ENCODE measurements at regions not wholly inside any gene's neighbourhood (a gene's known extent, or its start where the extent isn't known, plus 50 kb on each side); places are given as distances from the start of the nearest gene placed in this dataset.

- TF ChIP-seq, protein P1, sequence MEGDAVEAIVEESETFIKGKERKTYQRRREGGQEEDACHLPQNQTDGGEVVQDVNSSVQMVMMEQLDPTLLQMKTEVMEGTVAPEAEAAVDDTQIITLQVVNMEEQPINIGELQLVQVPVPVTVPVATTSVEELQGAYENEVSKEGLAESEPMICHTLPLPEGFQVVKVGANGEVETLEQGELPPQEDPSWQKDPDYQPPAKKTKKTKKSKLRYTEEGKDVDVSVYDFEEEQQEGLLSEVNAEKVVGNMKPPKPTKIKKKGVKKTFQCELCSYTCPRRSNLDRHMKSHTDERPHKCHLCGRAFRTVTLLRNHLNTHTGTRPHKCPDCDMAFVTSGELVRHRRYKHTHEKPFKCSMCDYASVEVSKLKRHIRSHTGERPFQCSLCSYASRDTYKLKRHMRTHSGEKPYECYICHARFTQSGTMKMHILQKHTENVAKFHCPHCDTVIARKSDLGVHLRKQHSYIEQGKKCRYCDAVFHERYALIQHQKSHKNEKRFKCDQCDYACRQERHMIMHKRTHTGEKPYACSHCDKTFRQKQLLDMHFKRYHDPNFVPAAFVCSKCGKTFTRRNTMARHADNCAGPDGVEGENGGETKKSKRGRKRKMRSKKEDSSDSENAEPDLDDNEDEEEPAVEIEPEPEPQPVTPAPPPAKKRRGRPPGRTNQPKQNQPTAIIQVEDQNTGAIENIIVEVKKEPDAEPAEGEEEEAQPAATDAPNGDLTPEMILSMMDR (IDR thresholded peaks at IDR 0.05), result no peak
- Histone ChIP-seq H3K9me3 (no peaks in the 10 kb centered on the region), H3K27ac (no peak overlapping the region), H3K4me1 (no peaks in the 10 kb centered on the region), H3K36me3 (no peaks in the 10 kb centered on the region), H3K27me3 (no peaks in the 10 kb centered on the region), H3K4me3 (no peak overlapping the region)
- intact Hi-C loops (cut with DNase I), result no loop called here
- no peak for DNase-seq (ENCODE audit: low spot score in 2 of 2)
Observed at GRCh38 chr6:48833916-48834315, 629.1 kb downstream of the MMUT start.

- Histone ChIP-seq H3K27ac (peak overlapping the region; percentile 46 to 75), H3K27me3 (no peaks in the 10 kb centered on the region), H3K4me1 (peaks cover 0 to 14% of the 10 kb centered on the region in 2 donors), H3K4me3 (no peak overlapping the region), H3K36me3 (no peaks in the 10 kb centered on the region), H3K9me3 (no peaks in the 10 kb centered on the region)
- TF ChIP-seq, protein P1 (IDR thresholded peaks at IDR 0.05), result no peak
- peak in 1 of 2 donors; percentile 84 for DNase-seq (ENCODE audit: low spot score in 2 of 2)
- intact Hi-C loops (cut with DNase I), result loop anchor here (10.0 kb wide), 1 partner anchor 1352 kb away; the partner anchor contains the start of gene CD2AP
Observed at GRCh38 chr6:48826901-48827701, 636.0 kb downstream of the MMUT start.

GRCh38 chr6:48826152-48826515 lies 636.9 kb downstream of the MMUT start:
- H3K36me3 ChIP-seq, result no peaks in the 10 kb centered on the region
- DNase-seq (ENCODE audit: low spot score in 2 of 2), result no peak
- TF ChIP-seq, protein P1 (IDR thresholded peaks at IDR 0.05), result no peak
- no peaks in the 10 kb centered on the region for H3K27me3 ChIP-seq
- peaks cover 0 to 14% of the 10 kb centered on the region in 2 donors for H3K4me1 ChIP-seq
- no peaks in the 10 kb centered on the region for H3K9me3 ChIP-seq
- no peak overlapping the region for H3K4me3 ChIP-seq
- H3K27ac ChIP-seq, result peak overlapping the region; percentile 46 to 75
- intact Hi-C loops (cut with DNase I), result loop anchor here (10.0 kb wide), 1 partner anchor 1351 kb away; the partner anchor contains the start of gene CD2AP

DNA sequence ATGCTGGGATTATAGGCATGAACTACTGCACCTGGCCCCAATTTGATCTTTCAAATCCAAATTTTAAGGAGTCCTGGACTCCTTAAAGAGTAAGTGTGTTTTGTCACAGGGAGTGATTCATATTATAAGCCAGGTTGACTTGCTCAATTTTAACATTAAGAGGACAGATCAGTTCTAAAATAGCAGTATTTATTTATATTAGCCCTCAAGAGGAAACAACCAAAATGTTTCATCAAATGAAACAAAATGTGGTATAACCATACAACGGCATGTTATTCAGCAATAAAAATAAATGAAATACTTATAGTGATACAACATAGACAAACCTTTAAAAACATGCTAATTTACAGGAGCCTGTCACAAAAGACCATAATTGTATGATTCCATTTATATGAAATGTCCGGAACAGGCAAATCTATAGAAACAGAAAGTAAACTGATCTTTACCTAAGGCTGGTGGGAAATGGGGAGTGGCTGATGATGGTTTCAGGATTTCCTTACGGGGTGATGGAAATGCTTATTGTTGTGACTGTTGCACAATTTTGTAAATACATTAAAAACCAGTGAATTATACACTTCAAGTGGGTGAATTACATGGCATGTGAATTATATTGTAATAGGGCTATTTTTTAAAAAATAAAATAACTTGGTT lies 637.4 kb downstream of the MMUT start:
- TF ChIP-seq, protein P1 (IDR thresholded peaks at IDR 0.05), result no peak
- H3K36me3 ChIP-seq, result no peaks in the 10 kb centered on the region
- H3K9me3 ChIP-seq, result no peaks in the 10 kb centered on the region
- no peak for DNase-seq (ENCODE audit: low spot score in 2 of 2)
- no peaks in the 10 kb centered on the region for H3K27me3 ChIP-seq
- intact Hi-C loops (cut with DNase I), result loop anchor here (10.0 kb wide), 1 partner anchor 1351 kb away; the partner anchor contains the start of gene CD2AP
- no peak overlapping the region for H3K4me3 ChIP-seq
- H3K27ac ChIP-seq, result peak overlapping the region in 1 of 2 donors; percentile 75
- H3K4me1 ChIP-seq, result peaks cover 0 to 14% of the 10 kb centered on the region in 2 donors

DNA sequence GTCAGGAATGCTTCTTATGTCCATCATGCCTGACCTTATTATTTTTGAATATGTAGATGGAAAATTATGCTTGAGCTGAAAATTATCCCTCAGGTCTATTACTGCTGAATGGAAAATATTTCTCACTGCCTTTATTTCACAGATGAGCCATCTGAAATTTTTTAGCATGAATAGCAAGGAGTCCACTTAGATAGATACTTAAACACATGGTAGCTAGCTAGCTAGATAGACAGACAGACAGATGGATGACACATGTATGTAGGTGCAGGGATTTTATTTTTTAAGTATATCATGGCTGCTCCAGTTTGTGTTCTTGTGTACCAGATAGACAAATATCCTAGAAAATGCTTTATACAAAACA lies 645.0 kb downstream of the MMUT start:
- Histone ChIP-seq H3K9me3 (no peaks in the 10 kb centered on the region), H3K36me3 (no peaks in the 10 kb centered on the region), H3K27me3 (no peaks in the 10 kb centered on the region), H3K4me1 (no peaks in the 10 kb centered on the region), H3K27ac (no peak overlapping the region), H3K4me3 (no peak overlapping the region)
- intact Hi-C loops (cut with DNase I), result no loop called here
- TF ChIP-seq, protein P1 (IDR thresholded peaks at IDR 0.05), result no peak
- no peak for DNase-seq (ENCODE audit: low spot score in 2 of 2)

Data from ascending aorta (tissue), 2 donors.